OCI-LY7 (cell line): ENCODE measurements at regions not wholly inside any gene's neighbourhood (a gene's known extent, or its start where the extent isn't known, plus 50 kb on each side); places are given as distances from the start of the nearest gene placed in this dataset.

ENCODE experiments used
- BruUV-seq: library from RNA; stranded (reverse); fragments of 400-500 nt; replicated peaks from 2 replicates; lab custom pipeline; 2021; lab: Mats Ljungman, UMichigan
- CTCF ChIA-PET: fragments of 300-600 bp; sonication (Branson Sonifier 250); formaldehyde crosslinking; loops from one replicate; lab custom pipeline; 2022; ENCODE audit warnings: antibody characterized with exemption; ENCODE audit not compliant: unreplicated experiment; lab: Charles Lee
- POLR2A ChIA-PET: fragments of 300-600 bp; sonication (Branson Sonifier 250); formaldehyde crosslinking; loops from one replicate; lab custom pipeline; 2022; ENCODE audit warnings: antibody characterized with exemption; lab: Charles Lee
- DNase-seq: peaks from one replicate; pipeline ENCODE4 v3.0.0-alpha.2; 2015; ENCODE audit warnings: low spot score
- H2AFZ ChIP-seq: fragments of 200-600 bp; sonication (generic), shearing (Covaris generic); 2 replicates; pipeline ENCODE4 v1.6.1; 2014; ENCODE audit warnings: mild to moderate bottlenecking, antibody characterized with exemption, low read length, moderate library complexity
- H3K27ac ChIP-seq: fragments of 200-600 bp; sonication (generic); 2 replicates; pipeline ENCODE4 v1.5.1; 2014; ENCODE audit warnings: mixed run types, low read depth, mild to moderate bottlenecking, moderate library complexity, low read length, inconsistent platforms; ENCODE audit not compliant: poor library complexity, severe bottlenecking
- H3K36me3 ChIP-seq: fragments of 200-600 bp; sonication (generic); 2 replicates; pipeline ENCODE4 v1.6.1; 2014; ENCODE audit warnings: mild to moderate bottlenecking, antibody characterized with exemption, low read length, moderate library complexity, mixed read lengths; ENCODE audit not compliant: insufficient read depth
- H3K4me1 ChIP-seq: fragments of 200-600 bp; sonication (generic); 2 replicates; pipeline ENCODE4 v1.5.1; 2014; ENCODE audit warnings: mild to moderate bottlenecking, low read length; ENCODE audit not compliant: insufficient read depth, poor library complexity, severe bottlenecking
- H3K4me2 ChIP-seq: fragments of 200-600 bp; sonication (generic); 2 replicates; pipeline ENCODE4 v1.6.1; 2014; ENCODE audit warnings: mild to moderate bottlenecking, low read length
- H3K4me3 ChIP-seq: fragments of 200-600 bp; sonication (generic); 2 replicates; pipeline ENCODE4 v1.5.1; 2014; ENCODE audit warnings: mild to moderate bottlenecking, low read depth, low read length; ENCODE audit not compliant: poor library complexity, severe bottlenecking
- H3K79me2 ChIP-seq: fragments of 200-600 bp; sonication (generic); 2 replicates; pipeline ENCODE4 v1.6.1; 2016; ENCODE audit warnings: low read depth, mild to moderate bottlenecking, low read length, moderate library complexity, mixed read lengths; ENCODE audit not compliant: insufficient read depth
- H3K9me2 ChIP-seq: fragments of 200-600 bp; sonication (generic); 2 replicates; pipeline ENCODE4 v1.6.1; 2016; ENCODE audit warnings: mild to moderate bottlenecking, low read length, mixed read lengths; ENCODE audit not compliant: insufficient read depth
- H3K9me3 ChIP-seq: fragments of 200-600 bp; sonication (generic); 2 replicates; pipeline ENCODE4 v1.6.1; 2014; ENCODE audit warnings: mild to moderate bottlenecking, mixed run types, low read length, mixed read lengths
- H4K20me1 ChIP-seq: fragments of 200-600 bp; sonication (generic); 2 replicates; pipeline ENCODE4 v1.6.1; 2014; ENCODE audit warnings: mild to moderate bottlenecking, antibody characterized with exemption, low read length, moderate library complexity, mixed read lengths; ENCODE audit not compliant: insufficient read depth
- EZH2phosphoT487 ChIP-seq: fragments of 200-600 bp; sonication (generic); IDR thresholded peaks from 2 replicates; pipeline ENCODE4 v1.6.1; 2018; ENCODE audit warnings: low read depth, borderline replicate concordance, mild to moderate bottlenecking, mixed run types, antibody characterized with exemption, low read length, moderate library complexity, mixed read lengths
- intact Hi-C: fragments of 100-400 bp; cut with micrococcal nuclease; formaldehyde crosslinking; loops from one replicate; pipeline ENCODE4 v1.10.0; 2022; ENCODE audit not compliant: unreplicated experiment
- TF ChIP-seq, protein P1 (sequence below): fragments of 200-600 bp; sonication (generic); conservative IDR thresholded peaks from 2 replicates; pipeline ENCODE4 v1.5.1; 2014; ENCODE audit warnings: mild to moderate bottlenecking, antibody characterized with exemption, low read length, moderate library complexity, mixed read lengths

DNA sequence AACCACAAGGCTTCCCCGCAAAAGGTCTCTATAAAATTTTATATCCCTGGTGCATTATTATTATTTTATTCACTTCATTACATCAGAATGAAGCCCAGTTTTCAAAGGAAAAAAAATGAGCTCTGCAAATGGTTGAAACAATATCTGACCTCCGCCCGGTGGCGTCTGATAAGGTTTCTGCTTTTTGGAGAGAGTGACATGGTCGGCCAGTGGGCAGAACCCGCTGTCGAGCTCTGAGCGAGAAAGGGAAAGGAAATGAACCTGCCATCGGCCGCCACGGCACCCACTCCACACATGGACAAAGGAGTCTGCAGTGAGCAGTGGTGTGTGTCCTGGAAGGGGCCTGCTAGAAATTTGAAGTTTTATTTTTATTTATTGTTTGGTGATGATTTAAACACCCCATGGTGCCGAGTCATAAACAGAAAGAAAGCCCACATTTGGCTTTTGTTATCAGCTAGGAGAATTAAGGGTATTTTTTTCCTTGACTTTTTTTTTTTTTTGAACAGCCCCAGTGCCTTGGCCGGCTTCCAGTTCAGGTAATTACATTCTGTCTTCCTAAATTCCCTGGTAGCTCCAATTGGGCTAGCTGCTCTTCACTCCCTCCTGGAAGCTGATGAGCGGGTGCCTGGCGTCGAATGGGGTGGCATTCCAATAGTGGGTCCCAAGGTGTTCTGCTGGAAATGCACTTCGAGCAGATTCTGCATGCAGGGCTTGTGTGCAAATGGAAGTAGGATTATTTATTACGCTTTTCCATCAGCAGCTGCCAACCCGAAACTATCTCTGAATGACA lies 149.4 kb upstream of the MKI67 start:
- H2AFZ ChIP-seq = no peak overlapping the region
- intact Hi-C loops = no loop called here
- H3K9me2 ChIP-seq = no peaks in the 10 kb centered on the region
- no peaks in the 10 kb centered on the region for H3K79me2 ChIP-seq
- ChIA-PET CTCF (no interaction called here), POLR2A (interaction anchor here (0.6 kb wide), 1 partner anchor 887 kb away, joined by 3 read pairs; no protein-coding TSS in a partner anchor)
- no peak overlapping the region for H3K4me3 ChIP-seq
- no peak for DNase-seq
- no peak overlapping the region for H3K4me2 ChIP-seq
- no peaks in the 10 kb centered on the region for H4K20me1 ChIP-seq
- no peak overlapping the region for H3K27ac ChIP-seq
- no peak for TF ChIP-seq EZH2phosphoT487
- TF ChIP-seq, protein P1, sequence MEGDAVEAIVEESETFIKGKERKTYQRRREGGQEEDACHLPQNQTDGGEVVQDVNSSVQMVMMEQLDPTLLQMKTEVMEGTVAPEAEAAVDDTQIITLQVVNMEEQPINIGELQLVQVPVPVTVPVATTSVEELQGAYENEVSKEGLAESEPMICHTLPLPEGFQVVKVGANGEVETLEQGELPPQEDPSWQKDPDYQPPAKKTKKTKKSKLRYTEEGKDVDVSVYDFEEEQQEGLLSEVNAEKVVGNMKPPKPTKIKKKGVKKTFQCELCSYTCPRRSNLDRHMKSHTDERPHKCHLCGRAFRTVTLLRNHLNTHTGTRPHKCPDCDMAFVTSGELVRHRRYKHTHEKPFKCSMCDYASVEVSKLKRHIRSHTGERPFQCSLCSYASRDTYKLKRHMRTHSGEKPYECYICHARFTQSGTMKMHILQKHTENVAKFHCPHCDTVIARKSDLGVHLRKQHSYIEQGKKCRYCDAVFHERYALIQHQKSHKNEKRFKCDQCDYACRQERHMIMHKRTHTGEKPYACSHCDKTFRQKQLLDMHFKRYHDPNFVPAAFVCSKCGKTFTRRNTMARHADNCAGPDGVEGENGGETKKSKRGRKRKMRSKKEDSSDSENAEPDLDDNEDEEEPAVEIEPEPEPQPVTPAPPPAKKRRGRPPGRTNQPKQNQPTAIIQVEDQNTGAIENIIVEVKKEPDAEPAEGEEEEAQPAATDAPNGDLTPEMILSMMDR = no peak
- H3K36me3 ChIP-seq = no peaks in the 10 kb centered on the region
- BruUV-seq = no TSS peak
- no peaks in the 10 kb centered on the region for H3K9me3 ChIP-seq
- no peaks in the 10 kb centered on the region for H3K4me1 ChIP-seq

DNA sequence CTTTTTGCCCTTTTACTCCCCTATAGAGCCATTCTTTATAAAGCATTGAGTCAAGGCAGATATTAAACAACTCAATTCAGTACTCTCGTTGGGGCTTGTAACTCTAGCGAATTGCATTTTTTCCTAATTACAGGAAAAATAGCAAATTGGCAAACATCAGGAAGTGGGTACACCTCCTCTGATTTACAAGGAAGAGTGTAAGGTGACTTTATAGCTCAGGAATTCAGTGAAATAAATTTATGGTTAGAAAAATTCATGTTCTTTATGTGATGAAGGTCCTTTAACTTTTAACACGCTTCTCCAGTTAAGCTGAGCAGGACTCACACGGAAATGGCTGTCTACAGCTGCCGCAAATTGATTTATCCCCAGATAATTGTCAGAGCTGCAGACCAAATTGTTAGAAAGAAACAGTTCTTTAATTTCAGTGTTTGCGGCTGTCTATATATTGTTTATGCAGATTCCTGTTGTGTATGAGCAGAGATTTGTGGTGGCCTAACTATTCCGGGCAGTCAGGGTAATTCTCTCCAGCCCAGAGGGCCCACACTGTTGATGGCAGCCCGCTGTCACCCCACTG lies 151.1 kb upstream of the MKI67 start:
- no peak overlapping the region for H2AFZ ChIP-seq
- TF ChIP-seq, protein P1 = no peak
- TF ChIP-seq EZH2phosphoT487 = no peak
- no peaks in the 10 kb centered on the region for H3K79me2 ChIP-seq
- intact Hi-C loops = no loop called here
- no peaks in the 10 kb centered on the region for H4K20me1 ChIP-seq
- no peak overlapping the region for H3K4me2 ChIP-seq
- POLR2A ChIA-PET = no interaction called here
- no peaks in the 10 kb centered on the region for H3K4me1 ChIP-seq
- CTCF ChIA-PET = no interaction called here
- H3K4me3 ChIP-seq = no peak overlapping the region
- no TSS peak for BruUV-seq
- H3K9me2 ChIP-seq = no peaks in the 10 kb centered on the region
- DNase-seq = no peak
- H3K9me3 ChIP-seq = no peaks in the 10 kb centered on the region
- H3K27ac ChIP-seq = no peak overlapping the region
- no peaks in the 10 kb centered on the region for H3K36me3 ChIP-seq

DNA sequence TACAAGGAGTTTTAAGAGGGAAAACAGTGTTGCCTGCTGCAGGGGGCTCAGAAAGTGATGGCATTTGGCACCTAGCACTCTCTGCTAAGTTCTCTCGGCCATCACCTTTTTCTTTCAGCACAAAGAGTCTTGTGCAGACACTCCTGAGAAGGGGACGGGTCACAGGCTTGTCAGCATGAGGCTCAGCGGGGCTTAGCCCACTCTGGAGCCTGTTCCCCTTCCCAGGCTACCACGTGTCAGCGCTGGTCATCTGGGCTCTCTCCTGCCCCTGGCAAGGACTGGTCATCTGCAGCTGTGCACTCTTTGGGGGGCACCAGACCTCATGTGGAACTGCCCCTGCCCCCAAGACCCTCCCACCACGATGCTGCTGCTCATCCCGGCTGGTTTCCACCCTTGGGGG lies 152.1 kb upstream of the MKI67 start:
- BruUV-seq = no TSS peak
- CTCF ChIA-PET = no interaction called here
- no peaks in the 10 kb centered on the region for H3K9me2 ChIP-seq
- DNase-seq = no peak
- no peaks in the 10 kb centered on the region for H3K36me3 ChIP-seq
- POLR2A ChIA-PET = no interaction called here
- H3K79me2 ChIP-seq = no peaks in the 10 kb centered on the region
- no peak for TF ChIP-seq EZH2phosphoT487
- TF ChIP-seq, protein P1 = no peak
- no peak overlapping the region for H3K4me2 ChIP-seq
- intact Hi-C loops = no loop called here
- H2AFZ ChIP-seq = no peak overlapping the region
- H3K4me1 ChIP-seq = no peaks in the 10 kb centered on the region
- no peaks in the 10 kb centered on the region for H3K9me3 ChIP-seq
- no peak overlapping the region for H3K27ac ChIP-seq
- H4K20me1 ChIP-seq = no peaks in the 10 kb centered on the region
- no peak overlapping the region for H3K4me3 ChIP-seq
